Stimulated activated CD8-positive, alpha-beta memory T cell treated with anti-CD3 and anti-CD28 coated beads, Interleukin-2, amount 100 ng/mL, for 1 hour (primary cell): ENCODE measurements at regions not wholly inside any gene's neighbourhood (a gene's known extent, or its start where the extent isn't known, plus 50 kb on each side); places are given as distances from the start of the nearest gene placed in this dataset.

ENCODE experiments used
- DNase-seq, 2 donors: peaks; one replicate each; pipeline ENCODE4 v3.0.0-alpha.2; 2020; ENCODE audit warnings: low read depth in 2 of 2

DNA sequence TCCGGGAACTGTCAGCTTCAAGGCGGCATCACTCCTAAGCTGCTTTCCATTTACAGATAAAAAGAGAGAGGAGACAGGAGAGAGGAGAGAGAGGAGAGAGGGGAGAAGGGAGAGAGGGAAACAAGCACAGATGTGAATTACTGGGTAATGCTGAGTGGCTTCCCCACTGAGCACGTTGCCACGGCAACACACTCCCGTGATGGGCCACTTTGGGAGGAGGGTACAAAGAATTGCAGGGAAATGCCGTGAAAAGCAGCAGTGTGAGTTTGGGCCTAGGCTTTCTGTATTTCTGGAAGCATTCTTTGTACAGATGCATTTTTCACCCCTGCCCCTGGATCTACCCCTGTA lies 128.0 kb upstream of the IRF2BP2 start:
- no peak for DNase-seq

GRCh38 chr1:234735916-234736315 lies 125.9 kb upstream of the IRF2BP2 start:
- DNase-seq, result no peak

DNA sequence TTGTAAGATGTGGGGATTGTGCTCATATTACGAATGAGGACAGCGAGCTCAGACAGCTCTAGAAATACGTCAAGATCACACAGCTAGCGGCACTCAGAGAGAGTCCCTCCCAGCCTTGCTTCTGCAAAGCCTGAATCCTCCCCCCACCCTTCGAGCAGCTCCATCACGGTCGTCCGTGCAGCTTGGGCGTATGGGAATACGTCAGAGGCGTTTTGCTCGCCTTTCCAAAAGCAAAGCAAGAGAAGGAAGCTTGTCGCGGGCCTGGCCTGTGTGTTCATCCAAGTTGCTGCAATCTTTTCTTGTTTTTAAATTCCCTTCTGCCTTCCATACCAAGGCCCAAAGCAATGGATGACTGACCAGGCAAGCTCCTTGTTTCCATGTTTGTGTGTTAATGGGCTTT lies 125.5 kb upstream of the IRF2BP2 start:
- DNase-seq, result no peak

DNA sequence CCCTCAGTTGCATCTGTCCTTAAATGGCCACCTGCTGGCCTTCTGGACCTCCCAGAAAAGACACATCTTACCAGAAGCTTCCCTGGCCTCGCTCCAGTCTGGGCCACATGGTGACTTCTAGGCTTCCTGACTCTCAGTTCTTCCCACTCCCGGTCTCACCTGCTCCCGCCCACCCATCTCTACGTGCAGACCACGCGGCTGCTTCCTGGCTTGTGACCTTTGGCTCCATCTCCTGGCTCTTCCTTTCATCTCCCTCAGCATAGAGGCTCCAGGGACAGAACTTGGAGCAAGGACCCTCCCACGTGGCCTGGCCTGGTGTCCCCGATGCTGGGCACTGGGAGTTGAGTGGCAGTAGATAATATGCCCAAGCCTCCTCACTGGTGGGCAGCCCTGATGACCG lies 124.9 kb upstream of the IRF2BP2 start:
- no peak for DNase-seq

GRCh38 chr1:234734412-234734835 lies 124.4 kb upstream of the IRF2BP2 start:
- DNase-seq, result no peak

DNA sequence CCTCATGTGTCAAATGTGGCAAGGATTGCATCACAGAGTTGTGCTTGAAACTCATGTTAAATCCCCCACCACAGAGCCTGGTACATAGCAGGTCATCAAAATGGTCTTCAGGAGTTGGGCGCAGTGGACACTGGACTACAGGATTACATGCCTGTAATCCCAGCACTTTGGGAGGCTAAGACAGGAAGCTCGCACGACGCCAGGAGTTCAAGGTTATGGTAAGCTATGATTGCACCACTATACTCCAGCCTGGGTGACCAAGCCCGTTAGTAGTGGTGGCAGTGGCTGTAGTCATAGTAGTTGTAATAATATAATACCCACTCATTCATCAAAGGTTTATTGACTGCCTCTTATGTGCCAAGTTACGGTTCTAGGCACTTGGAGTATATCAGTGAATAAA lies 123.4 kb upstream of the IRF2BP2 start:
- DNase-seq, result no peak

GRCh38 chr1:234732671-234733390 lies 122.9 kb upstream of the IRF2BP2 start:
- no peak for DNase-seq

GRCh38 chr1:234732260-234732659 lies 122.3 kb upstream of the IRF2BP2 start:
- no peak for DNase-seq

- DNase-seq, result no peak
These were observed 121.6 kb upstream of the IRF2BP2 start for GRCh38 chr1:234731569-234732085.

- no peak for DNase-seq
These were observed 121.0 kb upstream of the IRF2BP2 start for GRCh38 chr1:234730770-234731568.

DNA sequence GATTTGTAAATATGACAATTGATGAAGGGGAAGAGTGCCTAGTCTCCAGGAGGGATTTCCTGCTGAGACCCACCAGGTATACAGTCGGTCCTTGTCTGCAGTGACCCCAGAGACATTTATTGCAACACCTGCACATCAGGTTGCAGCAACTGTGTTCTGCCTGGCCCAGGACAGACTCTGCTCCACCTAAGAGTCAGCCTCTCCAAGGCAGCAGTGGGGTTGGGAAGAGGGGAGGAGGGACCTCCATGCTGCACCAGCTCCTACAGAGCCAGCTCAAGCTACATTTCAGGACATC lies 120.4 kb upstream of the IRF2BP2 start:
- DNase-seq, result no peak

DNA sequence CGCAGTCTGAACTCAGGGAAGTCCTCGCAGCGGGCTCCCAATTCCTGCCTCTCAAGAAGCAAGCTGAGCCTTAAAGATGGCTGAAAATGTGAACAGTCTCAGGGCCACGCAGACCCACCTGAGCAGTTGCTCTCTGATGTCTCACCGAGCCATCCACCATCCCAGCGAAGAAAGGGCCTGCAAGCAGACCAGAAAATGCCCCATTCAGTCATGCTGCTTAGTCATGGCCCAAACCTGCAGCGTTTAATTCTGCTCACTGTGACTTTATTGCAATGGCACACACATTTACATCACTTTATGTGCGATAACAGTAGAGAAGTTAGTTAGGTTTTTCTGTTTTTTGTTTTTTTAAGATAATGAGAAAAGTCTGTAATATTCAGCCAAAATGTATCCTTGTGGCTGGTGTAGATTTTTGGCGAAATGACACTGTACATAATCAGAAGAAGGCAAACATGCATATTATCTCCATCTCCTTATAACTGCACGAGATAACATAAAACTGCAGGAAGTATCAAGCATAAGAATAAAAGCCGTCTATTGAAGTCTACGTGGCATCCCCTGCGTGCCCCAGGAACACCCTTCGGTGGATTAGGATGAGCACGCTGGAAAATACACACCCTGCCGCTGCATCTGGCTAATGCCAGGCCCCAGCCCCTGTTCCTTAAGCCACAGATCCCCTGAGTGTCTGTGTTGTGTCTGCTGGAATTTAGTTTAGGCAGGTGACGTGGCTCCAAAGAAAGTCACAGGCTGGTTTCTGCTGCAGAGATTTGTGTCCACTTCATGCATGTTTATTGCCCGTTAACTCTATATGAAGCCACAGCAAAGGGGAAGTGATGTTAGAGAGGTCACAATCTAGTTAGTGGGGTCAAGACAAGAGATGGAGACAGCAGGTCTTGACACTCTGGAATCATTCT lies 119.8 kb upstream of the IRF2BP2 start:
- no peak for DNase-seq

DNA sequence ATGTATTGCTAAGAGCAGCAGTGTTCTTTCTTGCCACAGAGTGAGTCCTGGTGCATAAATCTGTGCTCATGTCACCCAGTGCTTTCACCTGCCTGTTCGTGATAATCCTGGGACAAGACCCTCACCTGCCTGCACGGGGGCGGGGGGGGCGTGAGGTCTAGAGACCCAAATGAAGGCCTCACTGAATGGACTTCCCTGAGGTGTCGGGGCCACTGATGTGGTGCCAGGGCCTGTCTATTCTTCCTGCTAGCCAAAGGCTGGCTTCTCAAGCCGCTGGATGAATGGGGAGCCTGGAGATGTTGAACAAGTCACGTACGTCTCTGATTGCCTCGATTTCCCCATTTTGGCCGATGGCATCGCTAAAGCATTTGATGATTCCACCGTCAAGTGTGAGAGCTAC lies 118.8 kb upstream of the IRF2BP2 start:
- DNase-seq, result no peak

DNA sequence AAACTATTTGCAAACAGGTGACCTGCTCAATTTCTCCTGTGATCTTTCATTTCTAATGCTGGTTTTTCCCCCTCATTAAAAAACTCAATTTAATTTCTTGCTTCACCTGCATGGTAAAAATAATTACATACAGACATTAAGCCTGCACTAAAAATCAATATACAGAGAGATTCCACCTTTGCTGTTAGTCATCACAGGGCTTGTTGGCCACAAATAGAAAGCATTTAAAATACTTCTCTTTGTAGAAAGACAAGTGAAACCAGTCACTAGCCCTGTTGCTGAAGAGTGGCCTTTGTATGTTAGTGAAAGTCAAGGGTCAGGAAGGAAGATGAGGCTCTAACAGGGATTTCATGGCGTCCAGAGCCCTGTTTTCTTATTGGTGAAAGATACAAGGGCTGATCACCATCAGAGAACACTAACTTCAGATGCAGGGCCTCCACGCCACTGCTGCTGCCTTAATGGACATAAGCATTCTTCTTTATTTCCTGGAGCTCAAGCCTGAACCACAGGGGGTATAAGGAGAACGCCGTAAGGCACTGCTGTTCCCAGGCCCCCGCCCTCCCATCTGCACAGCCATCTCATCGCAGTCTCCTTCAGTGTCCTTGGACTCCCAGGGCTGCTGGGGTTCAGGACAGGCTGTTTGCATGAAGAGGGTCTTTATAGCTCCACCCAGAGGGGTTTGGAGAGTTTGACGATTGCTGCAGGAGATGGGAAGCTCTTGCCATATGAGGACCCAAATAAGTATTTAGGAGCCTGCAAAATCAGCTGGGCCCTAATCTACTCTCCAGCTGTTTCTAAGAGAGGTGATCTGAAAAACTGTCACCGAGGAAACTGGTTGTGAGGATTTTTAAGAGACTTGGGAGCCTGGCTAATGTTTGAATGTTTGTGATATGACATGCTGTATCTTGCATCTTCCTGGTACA lies 117.3 kb upstream of the IRF2BP2 start:
- no peak for DNase-seq

GRCh38 chr1:234726359-234726943 lies 116.5 kb upstream of the IRF2BP2 start:
- no peak for DNase-seq

GRCh38 chr1:234725177-234726132 lies 115.5 kb upstream of the IRF2BP2 start:
- DNase-seq, result peak in 1 of 2 donors; percentile 40

DNA sequence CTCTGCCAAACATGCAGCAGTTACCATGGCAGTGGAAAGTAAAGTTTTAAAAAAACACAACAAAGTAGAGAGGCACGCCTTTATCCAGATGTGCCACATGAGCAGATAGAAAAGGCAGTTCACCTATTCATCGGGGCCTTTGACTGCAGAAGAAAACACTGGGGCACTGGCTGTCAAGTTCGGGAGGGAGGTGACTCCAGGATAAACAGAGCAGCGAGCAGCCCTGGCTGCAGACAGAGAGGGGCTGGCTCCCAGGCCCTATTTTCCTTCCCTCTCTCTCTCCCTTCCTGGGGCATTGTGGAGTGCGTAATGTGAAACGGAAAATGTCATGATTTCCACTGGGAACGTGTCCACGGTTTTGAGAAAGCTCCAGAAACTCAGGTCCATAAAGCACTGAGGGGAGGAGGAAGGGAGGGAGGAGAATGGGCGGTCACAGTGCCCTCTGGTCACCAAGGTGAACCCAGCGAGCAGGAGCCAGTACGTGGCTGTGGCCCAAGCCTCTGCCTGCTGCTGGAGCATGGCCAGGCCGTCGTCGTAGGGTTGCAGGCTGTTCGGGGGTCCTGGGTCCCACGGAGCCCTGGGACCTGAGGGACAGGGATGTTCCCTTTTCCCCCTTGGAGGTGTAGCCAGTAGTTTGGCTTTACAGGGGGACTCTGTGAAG lies 114.7 kb upstream of the IRF2BP2 start:
- no peak for DNase-seq

GRCh38 chr1:234722904-234723720 lies 113.1 kb upstream of the IRF2BP2 start:
- peak; percentile 34 to 53 for DNase-seq
